ENCODE measurements at regions not wholly inside any gene's neighbourhood (a gene's known extent, or its start where the extent isn't known, plus 50 kb on each side); places are given as distances from the start of the nearest gene placed in this dataset.

- Histone ChIP-seq H3K36me3 (no peaks in the 10 kb centered on the region), H3K27me3 (peaks cover 0 to 4% of the 10 kb centered on the region in 2 donors), H3K27ac (no peak overlapping the region), H3K4me1 (no peaks in the 10 kb centered on the region), H3K4me3 (no peak overlapping the region), H3K9me3 (no peaks in the 10 kb centered on the region)
- intact Hi-C loops (cut with DNase I; ENCODE audit: low total_unique reads), result no loop called here
- TF ChIP-seq CTCF (IDR thresholded peaks at IDR 0.05) (no peak), POLR2AphosphoS5 (IDR thresholded peaks at IDR 0.05) (no peak), POLR2A (IDR thresholded peaks at IDR 0.05) (no peak)
- no peak for DNase-seq (ENCODE audit: low spot score in 2 of 2)
These were observed 122.0 kb downstream of the GLUD2 start for GRCh38 chrX:121169099-121170035.

- Histone ChIP-seq H3K27me3 (no peaks in the 10 kb centered on the region), H3K4me1 (no peaks in the 10 kb centered on the region), H3K9me3 (no peaks in the 10 kb centered on the region), H3K27ac (no peak overlapping the region), H3K36me3 (no peaks in the 10 kb centered on the region), H3K4me3 (no peak overlapping the region)
- intact Hi-C loops (cut with DNase I; ENCODE audit: low total_unique reads), result no loop called here
- DNase-seq (ENCODE audit: low spot score in 2 of 2), result no peak
- no peak for TF ChIP-seq POLR2A (IDR thresholded peaks at IDR 0.05)
- no peak for TF ChIP-seq CTCF (IDR thresholded peaks at IDR 0.05)
- TF ChIP-seq POLR2AphosphoS5 (IDR thresholded peaks at IDR 0.05), result no peak
These were observed 125.3 kb downstream of the GLUD2 start for GRCh38 chrX:121172703-121173102.

GRCh38 chrX:121179972-121180371, 132.6 kb downstream of the GLUD2 start:
- intact Hi-C loops (cut with DNase I; ENCODE audit: low total_unique reads), result no loop called here
- H3K4me1 ChIP-seq, result no peaks in the 10 kb centered on the region
- no peak overlapping the region for H3K4me3 ChIP-seq
- no peaks in the 10 kb centered on the region for H3K36me3 ChIP-seq
- TF ChIP-seq CTCF (IDR thresholded peaks at IDR 0.05), result no peak
- no peak for TF ChIP-seq POLR2AphosphoS5 (IDR thresholded peaks at IDR 0.05)
- TF ChIP-seq POLR2A (IDR thresholded peaks at IDR 0.05), result no peak
- no peaks in the 10 kb centered on the region for H3K27me3 ChIP-seq
- DNase-seq (ENCODE audit: low spot score in 2 of 2), result no peak
- no peak overlapping the region for H3K27ac ChIP-seq
- no peaks in the 10 kb centered on the region for H3K9me3 ChIP-seq

- no peak for DNase-seq (ENCODE audit: low spot score in 2 of 2)
- no peak overlapping the region for H3K27ac ChIP-seq
- intact Hi-C loops (cut with DNase I; ENCODE audit: low total_unique reads), result no loop called here
These were observed 144.4 kb downstream of the GLUD2 start for GRCh38 chrX:121191779-121192178.

More at GRCh38 chrX:121191779-121192178, 144.4 kb downstream of the GLUD2 start:
- H3K4me3 ChIP-seq, result no peak overlapping the region
- H3K4me1 ChIP-seq, result no peaks in the 10 kb centered on the region
- H3K27me3 ChIP-seq, result no peaks in the 10 kb centered on the region
- no peak for TF ChIP-seq POLR2AphosphoS5 (IDR thresholded peaks at IDR 0.05)
- no peak for TF ChIP-seq CTCF (IDR thresholded peaks at IDR 0.05)
- no peak for TF ChIP-seq POLR2A (IDR thresholded peaks at IDR 0.05)
- no peaks in the 10 kb centered on the region for H3K36me3 ChIP-seq
- no peaks in the 10 kb centered on the region for H3K9me3 ChIP-seq
